Small intestine (tissue), 7 donors: ENCODE measurements at regions not wholly inside any gene's neighbourhood (a gene's known extent, or its start where the extent isn't known, plus 50 kb on each side); places are given as distances from the start of the nearest gene placed in this dataset.

Experiments
- DNase-seq, 2 donors: peaks; one replicate each; pipeline versions ENCODE4 v3.0.0 to v3.0.0-alpha.2; 2013
- FAIRE-seq: peaks from 2 replicates; lab custom pipeline; 2012; peaks lifted over from hg19 to GRCh38; lab: Jason Lieb, UNC
- H3K27ac ChIP-seq, 3 donors: one replicate each; pipeline ENCODE4 v1.5.1; 2013; ENCODE audit warnings: low read length in 2 of 3, mild to moderate bottlenecking in 2 of 3, control low read depth in 1 of 3, inconsistent platforms in 1 of 3, low read depth in 1 of 3, moderate library complexity in 1 of 3
- H3K27me3 ChIP-seq, 3 donors: one replicate each; pipeline ENCODE4 v1.6.1; 2013; ENCODE audit warnings: low read length in 3 of 3, inconsistent platforms in 1 of 3; ENCODE audit not compliant: control insufficient read depth in 3 of 3, insufficient read depth in 3 of 3
- H3K36me3 ChIP-seq, 3 donors: one replicate each; pipeline ENCODE4 v1.6.1; 2013; ENCODE audit warnings: low read length in 3 of 3, inconsistent platforms in 1 of 3, low read depth in 1 of 3, mild to moderate bottlenecking in 1 of 3, moderate library complexity in 1 of 3; ENCODE audit not compliant: control insufficient read depth in 3 of 3, insufficient read depth in 2 of 3
- H3K4me1 ChIP-seq, 3 donors: one replicate each; pipeline ENCODE4 v1.6.1; 2013; ENCODE audit warnings: low read length in 2 of 3, inconsistent platforms in 1 of 3, low read depth in 1 of 3, mild to moderate bottlenecking in 1 of 3, moderate library complexity in 1 of 3; ENCODE audit not compliant: control insufficient read depth in 3 of 3, insufficient read depth in 2 of 3
- H3K4me3 ChIP-seq, 3 donors: one replicate each; pipeline ENCODE4 v1.5.1; 2013; ENCODE audit warnings: low read length in 3 of 3, control low read depth in 1 of 3, inconsistent platforms in 1 of 3, low read depth in 1 of 3, mild to moderate bottlenecking in 1 of 3, moderate library complexity in 1 of 3
- H3K9me3 ChIP-seq, 2 donors: one replicate each; pipeline ENCODE4 v1.6.1; 2013; ENCODE audit warnings: low read depth in 1 of 2, low read length in 1 of 2; ENCODE audit not compliant: control insufficient read depth in 2 of 2, insufficient read depth in 1 of 2
- WGBS, 3 donors: extraction: QIAGEN DNeasy Blood & Tissue Kit; methylation state at CpG; one replicate each; pipeline ENCODE4 v1.1.7; 2013; 5-methylcytosine and 5-hydroxymethylcytosine counted together
- donor health status: healthy with polysubstance abuse.
- donor health status: control.
- donor health status: control.
- donor health status: Bipolar disorder and iron deficiency.
- donor health status: healthy.

DNA sequence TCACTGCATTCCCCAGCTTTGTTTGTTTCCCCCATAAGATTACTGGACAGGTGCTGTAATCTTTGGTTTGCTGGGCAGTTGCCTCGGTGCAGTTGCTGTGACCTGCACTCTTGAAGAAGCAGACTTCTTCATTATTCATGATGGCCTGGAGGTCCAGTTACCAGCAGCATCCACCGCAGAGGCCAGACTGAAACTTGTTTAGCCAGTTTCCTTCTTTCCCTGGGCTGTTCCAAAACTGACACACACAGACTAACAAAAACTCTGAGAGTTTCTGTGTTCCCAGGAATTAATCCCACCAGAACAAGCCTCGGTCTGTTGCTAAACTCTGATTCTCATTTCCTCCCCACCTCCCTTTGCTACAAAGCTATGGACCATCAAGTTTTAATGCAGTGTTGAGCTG, 144.1 kb downstream of the QRSL1 start:
- Histone ChIP-seq H3K4me1 (no peaks in the 10 kb centered on the region), H3K9me3 (peaks cover 0 to 20% of the 10 kb centered on the region in 2 donors), H3K36me3 (no peaks in the 10 kb centered on the region), H3K4me3 (no peak overlapping the region), H3K27ac (no peak overlapping the region), H3K27me3 (no peaks in the 10 kb centered on the region)
- DNase-seq (no peak), FAIRE-seq (no peak)
- WGBS, 3 donors = 16 to 40% (median 33%) methylated on average over 3 of the region's 3 CpGs

DNA sequence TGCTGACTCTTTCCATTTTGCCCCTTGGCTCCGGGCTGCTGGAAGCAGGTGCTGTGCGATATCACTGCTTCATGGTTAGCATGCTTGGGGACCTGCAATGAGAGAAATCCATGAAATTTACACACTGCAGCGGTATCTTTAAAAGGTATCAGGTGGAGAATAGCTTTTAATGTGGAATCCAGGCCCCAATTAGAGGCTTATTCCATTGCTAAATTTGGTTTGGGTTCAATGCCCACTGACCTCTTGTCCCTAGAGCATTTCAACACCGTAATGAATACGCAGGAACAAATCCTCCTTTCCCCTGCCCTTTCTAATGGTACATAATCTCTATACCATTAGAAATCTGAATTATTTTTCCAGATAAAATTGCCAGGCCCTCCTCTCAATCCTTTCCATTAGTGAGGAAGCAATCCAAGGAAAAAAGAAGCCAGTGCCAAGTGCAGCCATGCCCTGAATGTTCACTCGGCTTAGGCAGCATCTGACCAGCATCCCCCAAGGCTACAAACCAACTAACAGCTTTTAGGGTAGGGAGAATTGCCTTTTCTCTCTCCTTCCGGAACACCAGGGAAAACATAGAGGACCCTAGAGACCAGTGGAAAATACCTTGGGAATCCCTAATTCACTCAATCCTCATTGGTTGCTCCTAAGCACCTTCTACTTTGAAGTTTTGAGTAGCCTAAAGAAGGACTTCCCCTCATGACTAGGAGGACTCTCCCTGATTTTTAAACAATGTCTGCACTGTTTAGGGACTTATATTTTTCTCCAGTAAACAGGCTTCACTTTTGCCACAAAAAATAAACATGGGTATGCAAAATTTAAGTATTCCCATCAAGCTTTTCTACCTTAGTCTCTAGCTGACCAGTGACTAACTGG, 143.1 kb downstream of the QRSL1 start:
- FAIRE-seq (no peak), DNase-seq (no peak)
- Histone ChIP-seq H3K4me1 (no peaks in the 10 kb centered on the region), H3K27ac (no peak overlapping the region), H3K9me3 (peaks cover 0 to 17% of the 10 kb centered on the region in 2 donors), H3K4me3 (no peak overlapping the region), H3K36me3 (no peaks in the 10 kb centered on the region), H3K27me3 (no peaks in the 10 kb centered on the region)
- 89 to 92% (median 92%) methylated on average over 7 of the region's 7 CpGs for WGBS, 3 donors

GRCh38 chr6:106771822-106772221, 142.4 kb downstream of the QRSL1 start:
- no peak for DNase-seq
- no peak for FAIRE-seq
- H3K27me3 ChIP-seq = no peaks in the 10 kb centered on the region
- 85 to 97% (median 93%) methylated on average over 4 of the region's 4 CpGs for WGBS, 3 donors
- H3K27ac ChIP-seq = no peak overlapping the region
- H3K36me3 ChIP-seq = no peaks in the 10 kb centered on the region
- no peak overlapping the region for H3K4me3 ChIP-seq
- peaks cover 0 to 17% of the 10 kb centered on the region in 2 donors for H3K9me3 ChIP-seq
- no peaks in the 10 kb centered on the region for H3K4me1 ChIP-seq

GRCh38 chr6:106770663-106771062, 141.3 kb downstream of the QRSL1 start:
- FAIRE-seq = no peak
- WGBS, 3 donors = 88 to 95% (median 94%) methylated on average over 1 of the region's 1 CpG
- H3K4me1 ChIP-seq = no peaks in the 10 kb centered on the region
- no peaks in the 10 kb centered on the region for H3K27me3 ChIP-seq
- no peak overlapping the region for H3K27ac ChIP-seq
- H3K36me3 ChIP-seq = no peaks in the 10 kb centered on the region
- DNase-seq = no peak
- H3K9me3 ChIP-seq = peaks cover 0 to 20% of the 10 kb centered on the region in 2 donors
- H3K4me3 ChIP-seq = no peak overlapping the region

DNA sequence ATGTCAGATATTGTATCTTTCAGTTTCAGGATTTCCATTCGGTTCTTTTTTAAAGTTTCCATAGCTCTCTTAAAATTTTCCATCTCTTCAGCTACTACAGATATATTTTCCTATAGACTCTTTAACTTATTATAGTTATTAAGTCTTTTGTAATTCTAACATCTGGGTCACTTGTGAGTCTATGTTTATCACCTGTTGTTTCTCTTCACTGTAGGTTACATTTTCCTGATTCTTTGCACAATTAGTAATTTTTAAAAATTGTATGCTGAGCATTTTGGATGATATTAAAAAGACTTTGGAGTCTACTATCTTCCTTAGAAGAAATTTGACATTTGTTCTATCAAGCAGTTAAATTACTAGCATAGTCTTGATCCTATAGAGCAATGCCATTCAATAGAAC, 140.7 kb downstream of the QRSL1 start:
- Histone ChIP-seq H3K27ac (no peak overlapping the region), H3K4me3 (no peak overlapping the region), H3K9me3 (peaks cover 0 to 21% of the 10 kb centered on the region in 2 donors), H3K4me1 (no peaks in the 10 kb centered on the region), H3K36me3 (no peaks in the 10 kb centered on the region), H3K27me3 (no peaks in the 10 kb centered on the region)
- FAIRE-seq (no peak), DNase-seq (no peak)
- WGBS, 3 donors = 83 to 100% (median 90%) methylated on average over 1 of the region's 1 CpG

- 96 to 100% (median 100%) methylated on average over 1 of the region's 1 CpG for WGBS, 3 donors
- Histone ChIP-seq H3K4me1 (no peaks in the 10 kb centered on the region), H3K4me3 (no peak overlapping the region), H3K27ac (no peak overlapping the region), H3K9me3 (peaks cover 0 to 21% of the 10 kb centered on the region in 2 donors), H3K36me3 (no peaks in the 10 kb centered on the region), H3K27me3 (no peaks in the 10 kb centered on the region)
- FAIRE-seq (no peak), DNase-seq (no peak)
Observed at GRCh38 chr6:106767271-106767670, 137.9 kb downstream of the QRSL1 start.

- 79 to 89% (median 86%) methylated on average over 4 of the region's 4 CpGs for WGBS, 3 donors
- H3K36me3 ChIP-seq = no peaks in the 10 kb centered on the region
- no peaks in the 10 kb centered on the region for H3K27me3 ChIP-seq
- no peaks in the 10 kb centered on the region for H3K4me1 ChIP-seq
- FAIRE-seq (no peak), DNase-seq (no peak)
- H3K27ac ChIP-seq = no peak overlapping the region
- H3K4me3 ChIP-seq = no peak overlapping the region
- peaks cover 0 to 29% of the 10 kb centered on the region in 2 donors for H3K9me3 ChIP-seq
Observed at GRCh38 chr6:106766201-106766600, 136.8 kb downstream of the QRSL1 start.

GRCh38 chr6:106765496-106765895, 136.1 kb downstream of the QRSL1 start:
- FAIRE-seq (no peak), DNase-seq (no peak)
- Histone ChIP-seq H3K4me1 (no peaks in the 10 kb centered on the region), H3K27ac (no peak overlapping the region), H3K36me3 (no peaks in the 10 kb centered on the region), H3K9me3 (peaks cover 0 to 24% of the 10 kb centered on the region in 2 donors), H3K4me3 (no peak overlapping the region), H3K27me3 (no peaks in the 10 kb centered on the region)
- WGBS, 3 donors = 90 to 100% (median 97%) methylated on average over 2 of the region's 2 CpGs
